Dedifferentiated amniotic fluid mesenchymal stem cell (primary cell): ENCODE measurements at regions not wholly inside any gene's neighbourhood (a gene's known extent, or its start where the extent isn't known, plus 50 kb on each side); places are given as distances from the start of the nearest gene placed in this dataset.

ENCODE experiments used
- DNase-seq: peaks from one replicate; pipeline ENCODE4 v3.0.0-alpha.2; 2016; ENCODE audit errors: extremely low spot score

DNA sequence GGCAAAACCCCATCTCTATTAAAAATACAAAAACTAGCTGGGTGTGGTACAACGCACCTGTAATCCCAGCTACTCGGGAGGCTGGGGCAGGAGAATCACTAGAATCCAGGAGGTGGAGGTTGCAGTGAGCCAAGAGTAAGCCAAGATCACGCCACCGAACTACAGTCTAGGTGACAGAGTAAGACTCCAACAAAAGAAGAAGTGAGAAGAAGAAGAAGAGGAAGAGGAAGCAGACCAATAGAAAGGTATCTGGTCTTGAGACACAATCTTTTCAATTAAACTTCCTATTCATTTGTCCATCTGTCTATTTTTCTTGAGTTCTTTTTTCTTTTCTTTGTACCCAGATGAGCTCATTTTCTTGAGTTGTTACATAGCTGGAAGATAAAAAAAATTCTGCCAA, 55.7 kb upstream of the ACADM start:
- no peak for DNase-seq

DNA sequence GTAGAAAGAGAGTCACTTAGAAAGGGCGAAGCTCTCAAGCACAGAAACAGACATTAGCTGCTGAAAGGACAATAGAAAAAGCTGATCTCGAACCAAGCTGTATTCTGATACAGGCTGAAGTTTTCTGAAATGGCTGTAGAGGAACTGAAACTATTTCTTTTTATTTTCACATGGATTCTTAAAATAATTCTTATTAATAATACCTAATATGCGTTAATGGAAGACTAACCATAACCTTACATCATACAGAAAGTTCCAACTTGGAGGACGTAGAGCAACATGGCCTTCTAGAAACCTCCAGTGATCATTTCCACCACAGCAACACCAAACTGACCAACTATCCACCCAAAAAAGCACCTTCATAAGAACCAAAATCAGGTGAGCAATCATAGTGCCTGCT, 52.8 kb upstream of the ACADM start:
- no peak for DNase-seq

DNA sequence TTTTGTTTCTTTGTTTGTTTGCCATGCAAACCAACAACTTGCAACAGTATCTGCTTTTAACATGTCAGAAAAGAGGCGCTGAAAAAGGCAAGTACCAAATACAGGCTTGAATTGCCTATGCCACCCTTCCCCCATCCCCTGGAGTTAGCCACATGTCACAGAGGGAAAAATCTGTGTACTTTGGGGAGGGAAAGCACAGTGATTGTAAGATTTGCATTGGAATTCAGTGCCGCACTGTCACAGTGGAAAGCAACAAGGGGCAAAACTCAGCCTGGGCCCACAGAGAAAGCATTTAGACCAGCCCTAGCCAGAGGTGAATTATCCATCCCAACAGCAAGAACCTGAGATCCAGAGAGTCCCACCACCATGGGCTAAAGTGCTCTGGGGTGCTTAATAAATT, 52.4 kb upstream of the ACADM start:
- no peak for DNase-seq

DNA sequence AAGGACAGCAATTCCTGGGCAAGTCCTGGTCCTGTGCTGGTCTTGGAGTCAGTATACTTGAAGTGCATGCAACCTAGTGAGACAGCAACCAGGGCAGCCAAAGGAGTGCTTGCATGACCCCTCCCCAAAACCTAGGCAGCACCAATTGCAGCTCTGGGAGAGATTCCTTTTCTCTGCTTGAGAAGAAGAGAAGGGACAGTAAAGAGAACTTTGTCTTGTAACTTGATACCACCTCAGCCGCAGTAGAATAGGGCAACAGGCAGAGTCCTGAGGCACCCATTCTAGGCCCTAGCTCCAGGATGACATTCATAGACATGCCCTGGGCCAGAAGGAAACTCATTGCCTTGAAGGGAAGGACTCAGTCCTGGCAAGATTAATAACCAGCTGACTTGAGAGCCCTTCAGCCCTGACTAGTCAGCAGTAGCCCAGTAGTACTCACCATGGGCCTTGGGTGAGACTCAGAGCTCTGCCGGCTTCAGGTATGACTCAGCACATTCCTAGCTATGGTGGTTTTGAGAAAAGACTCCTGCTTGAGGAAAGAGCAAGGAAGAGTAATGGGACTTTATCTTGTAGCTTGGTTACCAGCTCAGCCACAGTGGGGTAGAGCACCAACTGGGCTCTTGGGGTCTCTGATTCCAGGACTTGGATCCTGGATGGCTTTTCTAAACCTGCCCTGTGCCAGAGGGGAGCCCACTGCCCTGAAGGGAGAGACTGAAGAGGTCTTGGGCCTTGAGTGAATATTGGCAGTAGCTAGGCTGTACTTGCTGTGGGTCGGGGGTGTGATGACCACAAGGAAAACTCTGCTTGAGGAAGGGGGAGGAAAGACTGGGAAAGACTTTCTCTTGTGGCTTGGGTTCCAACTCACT, 51.7 kb upstream of the ACADM start:
- DNase-seq, result peak; percentile 34

GRCh38 chr1:75673399-75673798, 51.1 kb upstream of the ACADM start:
- DNase-seq, result no peak

DNA sequence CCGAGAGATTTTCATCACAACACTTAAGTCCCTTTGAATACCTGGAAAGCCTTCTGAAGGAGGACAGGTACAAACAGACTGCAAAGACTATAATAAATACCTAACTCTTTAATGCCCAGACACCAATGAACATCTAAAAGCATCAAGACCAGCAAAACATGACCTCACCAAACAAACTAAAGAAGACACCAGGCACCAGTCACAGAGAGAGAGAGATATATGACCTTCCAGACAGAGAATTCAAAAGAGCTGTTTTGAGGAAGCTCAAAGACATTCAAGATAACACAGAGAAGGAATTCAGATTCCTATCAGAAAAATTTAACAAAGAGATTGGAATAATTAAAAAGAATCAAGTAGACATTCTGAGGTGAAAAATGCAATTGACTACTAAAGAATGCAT, 50.6 kb upstream of the ACADM start:
- DNase-seq, result no peak
